NT2/D1 (cell line): ENCODE measurements at regions not wholly inside any gene's neighbourhood (a gene's known extent, or its start where the extent isn't known, plus 50 kb on each side); places are given as distances from the start of the nearest gene placed in this dataset.

Experiments
- DNase-seq: peaks from one replicate; pipeline ENCODE4 v3.0.0-alpha.2; 2011; ENCODE audit warnings: low read depth, low spot score
- H3K27me3 ChIP-seq: 2 replicates; pipeline ENCODE4 v1.6.0; 2011; ENCODE audit warnings: mild to moderate bottlenecking; ENCODE audit not compliant: insufficient read length, insufficient read depth
- H3K36me3 ChIP-seq: 2 replicates; pipeline ENCODE4 v1.6.1; 2011; ENCODE audit warnings: mild to moderate bottlenecking, low read length, mixed read lengths; ENCODE audit not compliant: insufficient read depth, insufficient read length
- H3K4me1 ChIP-seq: 2 replicates; pipeline ENCODE4 v1.5.1; 2011; ENCODE audit not compliant: insufficient read depth, insufficient read length
- H3K4me3 ChIP-seq: 2 replicates; pipeline ENCODE4 v1.5.1; 2011; ENCODE audit warnings: low read depth; ENCODE audit not compliant: insufficient read length
- H3K9ac ChIP-seq: 2 replicates; pipeline ENCODE4 v1.6.0; 2011; ENCODE audit warnings: low read depth; ENCODE audit not compliant: insufficient read length
- H3K9me3 ChIP-seq: 2 replicates; pipeline ENCODE4 v1.5.1; 2011; ENCODE audit warnings: mild to moderate bottlenecking, low read length; ENCODE audit not compliant: insufficient read depth
- SUZ12 ChIP-seq: IDR thresholded peaks from 2 replicates; pipeline ENCODE4 v1.6.1; 2011; ENCODE audit not compliant: insufficient read length, insufficient read depth; ENCODE audit errors: extremely low read depth
- YY1 ChIP-seq: IDR thresholded peaks from 2 replicates; pipeline ENCODE4 v1.6.1; 2011; ENCODE audit not compliant: insufficient read length, insufficient read depth
- ZNF274 ChIP-seq: IDR thresholded peaks from 2 replicates; pipeline ENCODE4 v1.6.1; 2011; ENCODE audit warnings: mild to moderate bottlenecking, low read depth, low read length

- H3K9me3 ChIP-seq = no peaks in the 10 kb centered on the region
- no peaks in the 10 kb centered on the region for H3K27me3 ChIP-seq
- no peak overlapping the region for H3K9ac ChIP-seq
- H3K4me3 ChIP-seq = no peak overlapping the region
- H3K36me3 ChIP-seq = no peaks in the 10 kb centered on the region
- DNase-seq = no peak
- H3K4me1 ChIP-seq = no peaks in the 10 kb centered on the region
- TF ChIP-seq SUZ12 = no peak
- no peak for TF ChIP-seq YY1
- no peak for TF ChIP-seq ZNF274
Measured at GRCh38 chr4:123072060-123072459, 149.7 kb upstream of the NUDT6 start.

- no peak for DNase-seq
- Histone ChIP-seq H3K9ac (no peak overlapping the region), H3K4me3 (no peak overlapping the region), H3K9me3 (no peaks in the 10 kb centered on the region), H3K4me1 (no peaks in the 10 kb centered on the region), H3K27me3 (no peaks in the 10 kb centered on the region), H3K36me3 (no peaks in the 10 kb centered on the region)
- TF ChIP-seq ZNF274 (no peak), SUZ12 (no peak), YY1 (no peak)
Measured at GRCh38 chr4:123073650-123074049, 151.3 kb upstream of the NUDT6 start.

- H3K9me3 ChIP-seq = no peaks in the 10 kb centered on the region
- H3K27me3 ChIP-seq = no peaks in the 10 kb centered on the region
- H3K9ac ChIP-seq = no peak overlapping the region
- H3K36me3 ChIP-seq = no peaks in the 10 kb centered on the region
- no peak for DNase-seq
- no peaks in the 10 kb centered on the region for H3K4me1 ChIP-seq
- TF ChIP-seq ZNF274 = no peak
- TF ChIP-seq YY1 = no peak
- H3K4me3 ChIP-seq = no peak overlapping the region
Measured at GRCh38 chr4:123077330-123077729, 154.9 kb upstream of the NUDT6 start.

GRCh38 chr4:123081971-123082370 is 159.6 kb upstream of the NUDT6 start:
- Histone ChIP-seq H3K4me1 (no peaks in the 10 kb centered on the region), H3K27me3 (no peaks in the 10 kb centered on the region), H3K4me3 (no peak overlapping the region), H3K9ac (no peak overlapping the region), H3K36me3 (no peaks in the 10 kb centered on the region), H3K9me3 (no peaks in the 10 kb centered on the region)
- DNase-seq = no peak
- TF ChIP-seq SUZ12 (no peak), ZNF274 (no peak), YY1 (no peak)

- DNase-seq = no peak
- no peaks in the 10 kb centered on the region for H3K4me1 ChIP-seq
- H3K36me3 ChIP-seq = no peaks in the 10 kb centered on the region
- H3K9ac ChIP-seq = no peak overlapping the region
- H3K9me3 ChIP-seq = no peaks in the 10 kb centered on the region
- no peak overlapping the region for H3K4me3 ChIP-seq
- no peaks in the 10 kb centered on the region for H3K27me3 ChIP-seq
- no peak for TF ChIP-seq YY1
- no peak for TF ChIP-seq ZNF274
- TF ChIP-seq SUZ12 = no peak
Measured at GRCh38 chr4:123083646-123084045, 161.2 kb upstream of the NUDT6 start.

GRCh38 chr4:123088501-123088900 is 166.1 kb upstream of the NUDT6 start:
- Histone ChIP-seq H3K27me3 (no peaks in the 10 kb centered on the region), H3K4me1 (no peaks in the 10 kb centered on the region), H3K9ac (no peak overlapping the region), H3K4me3 (no peak overlapping the region), H3K36me3 (peaks cover 8% of the 10 kb centered on the region), H3K9me3 (peaks cover 19% of the 10 kb centered on the region; the same call in 1 of the 2 replicates)
- DNase-seq = no peak
- no peak for TF ChIP-seq SUZ12
- TF ChIP-seq ZNF274 = no peak
- no peak for TF ChIP-seq YY1

- Histone ChIP-seq H3K27me3 (no peaks in the 10 kb centered on the region), H3K9ac (no peak overlapping the region), H3K36me3 (peaks cover 8% of the 10 kb centered on the region), H3K4me3 (no peak overlapping the region), H3K4me1 (no peaks in the 10 kb centered on the region), H3K9me3 (peaks cover 19% of the 10 kb centered on the region; the same call in 1 of the 2 replicates)
- TF ChIP-seq SUZ12 (no peak), ZNF274 (no peak), YY1 (no peak)
- DNase-seq = no peak
Measured at GRCh38 chr4:123090886-123091285, 168.5 kb upstream of the NUDT6 start.

GRCh38 chr4:123092586-123092985 is 170.2 kb upstream of the NUDT6 start:
- no peak for TF ChIP-seq SUZ12
- no peak for TF ChIP-seq ZNF274
- TF ChIP-seq YY1 = no peak
- H3K4me3 ChIP-seq = no peak overlapping the region

More at GRCh38 chr4:123092586-123092985, 170.2 kb upstream of the NUDT6 start:
- Histone ChIP-seq H3K9me3 (peaks cover 19% of the 10 kb centered on the region; the same call in 1 of the 2 replicates), H3K4me1 (no peaks in the 10 kb centered on the region), H3K36me3 (peaks cover 8% of the 10 kb centered on the region), H3K27me3 (no peaks in the 10 kb centered on the region), H3K9ac (no peak overlapping the region)
- no peak for DNase-seq
